ENCODE measurements at regions not wholly inside any gene's neighbourhood (a gene's known extent, or its start where the extent isn't known, plus 50 kb on each side); places are given as distances from the start of the nearest gene placed in this dataset.

DNA sequence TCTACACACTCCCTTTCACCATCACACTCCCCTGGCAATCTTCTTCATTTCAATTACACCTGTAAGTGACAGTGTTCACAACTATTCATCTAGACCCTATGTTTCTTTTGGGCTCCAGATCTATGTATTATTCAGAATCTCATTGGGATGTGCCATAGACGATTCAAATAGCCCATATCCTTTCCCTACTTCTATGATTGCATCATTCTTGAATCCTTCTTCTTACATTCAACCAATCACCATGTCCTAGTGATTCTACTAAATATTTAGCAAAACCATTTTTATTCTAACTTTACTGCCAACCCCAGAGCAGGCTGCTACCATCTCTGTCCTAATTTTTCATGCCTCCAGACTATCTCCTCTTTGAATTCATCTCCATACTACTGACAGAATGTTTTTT lies 106.4 kb downstream of the TDRD15 start:
- TF ChIP-seq, protein P1, sequence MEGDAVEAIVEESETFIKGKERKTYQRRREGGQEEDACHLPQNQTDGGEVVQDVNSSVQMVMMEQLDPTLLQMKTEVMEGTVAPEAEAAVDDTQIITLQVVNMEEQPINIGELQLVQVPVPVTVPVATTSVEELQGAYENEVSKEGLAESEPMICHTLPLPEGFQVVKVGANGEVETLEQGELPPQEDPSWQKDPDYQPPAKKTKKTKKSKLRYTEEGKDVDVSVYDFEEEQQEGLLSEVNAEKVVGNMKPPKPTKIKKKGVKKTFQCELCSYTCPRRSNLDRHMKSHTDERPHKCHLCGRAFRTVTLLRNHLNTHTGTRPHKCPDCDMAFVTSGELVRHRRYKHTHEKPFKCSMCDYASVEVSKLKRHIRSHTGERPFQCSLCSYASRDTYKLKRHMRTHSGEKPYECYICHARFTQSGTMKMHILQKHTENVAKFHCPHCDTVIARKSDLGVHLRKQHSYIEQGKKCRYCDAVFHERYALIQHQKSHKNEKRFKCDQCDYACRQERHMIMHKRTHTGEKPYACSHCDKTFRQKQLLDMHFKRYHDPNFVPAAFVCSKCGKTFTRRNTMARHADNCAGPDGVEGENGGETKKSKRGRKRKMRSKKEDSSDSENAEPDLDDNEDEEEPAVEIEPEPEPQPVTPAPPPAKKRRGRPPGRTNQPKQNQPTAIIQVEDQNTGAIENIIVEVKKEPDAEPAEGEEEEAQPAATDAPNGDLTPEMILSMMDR (IDR thresholded peaks at IDR 0.05; ENCODE audit: insufficient read depth, low read length, poor library complexity, severe bottlenecking) = no peak
- TF ChIP-seq EZH2phosphoT487 (conservative IDR thresholded peaks at IDR 0.05; ENCODE audit: low read length) = no peak
